ENCODE measurements at regions not wholly inside any gene's neighbourhood (a gene's known extent, or its start where the extent isn't known, plus 50 kb on each side); places are given as distances from the start of the nearest gene placed in this dataset.

DNA sequence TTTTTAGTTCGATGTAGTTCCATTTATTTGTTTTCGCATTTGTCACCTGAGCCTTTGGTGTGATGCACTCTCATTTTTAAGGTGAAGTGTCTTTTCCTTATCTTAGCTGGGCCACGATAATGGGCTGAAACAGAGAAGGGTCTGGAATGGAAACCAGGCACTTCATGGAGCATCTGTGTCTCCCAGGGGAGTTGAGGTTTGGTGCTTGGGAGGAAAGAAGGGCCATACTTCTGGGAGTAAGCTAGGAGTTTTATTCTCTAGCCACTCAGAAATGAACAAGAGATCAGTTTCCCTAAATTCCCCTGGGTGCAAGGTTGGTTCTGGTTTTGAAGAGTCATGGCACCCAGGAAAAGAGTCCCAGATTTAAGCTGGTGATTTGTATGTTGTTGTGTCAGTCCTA is 179.4 kb upstream of the CXCR4 start:
- POLR2A ChIA-PET = no interaction called here
- TF ChIP-seq TAF9B (IDR thresholded peaks at IDR 0.05; ENCODE audit: partially characterized antibody) = no peak
- TF ChIP-seq, protein P1, sequence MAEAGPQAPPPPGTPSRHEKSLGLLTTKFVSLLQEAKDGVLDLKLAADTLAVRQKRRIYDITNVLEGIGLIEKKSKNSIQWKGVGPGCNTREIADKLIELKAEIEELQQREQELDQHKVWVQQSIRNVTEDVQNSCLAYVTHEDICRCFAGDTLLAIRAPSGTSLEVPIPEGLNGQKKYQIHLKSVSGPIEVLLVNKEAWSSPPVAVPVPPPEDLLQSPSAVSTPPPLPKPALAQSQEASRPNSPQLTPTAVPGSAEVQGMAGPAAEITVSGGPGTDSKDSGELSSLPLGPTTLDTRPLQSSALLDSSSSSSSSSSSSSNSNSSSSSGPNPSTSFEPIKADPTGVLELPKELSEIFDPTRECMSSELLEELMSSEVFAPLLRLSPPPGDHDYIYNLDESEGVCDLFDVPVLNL (CRISPR knock-in tag; IDR thresholded peaks at IDR 0.05; ENCODE audit: low read depth) = no peak
- TF ChIP-seq, protein P2, sequence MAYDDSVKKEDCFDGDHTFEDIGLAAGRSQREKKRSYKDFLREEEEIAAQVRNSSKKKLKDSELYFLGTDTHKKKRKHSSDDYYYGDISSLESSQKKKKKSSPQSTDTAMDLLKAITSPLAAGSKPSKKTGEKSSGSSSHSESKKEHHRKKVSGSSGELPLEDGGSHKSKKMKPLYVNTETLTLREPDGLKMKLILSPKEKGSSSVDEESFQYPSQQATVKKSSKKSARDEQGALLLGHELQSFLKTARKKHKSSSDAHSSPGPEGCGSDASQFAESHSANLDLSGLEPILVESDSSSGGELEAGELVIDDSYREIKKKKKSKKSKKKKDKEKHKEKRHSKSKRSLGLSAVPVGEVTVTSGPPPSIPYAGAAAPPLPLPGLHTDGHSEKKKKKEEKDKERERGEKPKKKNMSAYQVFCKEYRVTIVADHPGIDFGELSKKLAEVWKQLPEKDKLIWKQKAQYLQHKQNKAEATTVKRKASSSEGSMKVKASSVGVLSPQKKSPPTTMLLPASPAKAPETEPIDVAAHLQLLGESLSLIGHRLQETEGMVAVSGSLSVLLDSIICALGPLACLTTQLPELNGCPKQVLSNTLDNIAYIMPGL (CRISPR knock-in tag; IDR thresholded peaks at IDR 0.05) = no peak
- TF ChIP-seq JUND (IDR thresholded peaks at IDR 0.05; ENCODE audit: borderline replicate concordance, low read depth, low read length) = no peak
- TF ChIP-seq JUND (tag; IDR thresholded peaks at IDR 0.05; ENCODE audit: borderline replicate concordance, low read depth, low read length) = no peak
- TF ChIP-seq, protein P3, sequence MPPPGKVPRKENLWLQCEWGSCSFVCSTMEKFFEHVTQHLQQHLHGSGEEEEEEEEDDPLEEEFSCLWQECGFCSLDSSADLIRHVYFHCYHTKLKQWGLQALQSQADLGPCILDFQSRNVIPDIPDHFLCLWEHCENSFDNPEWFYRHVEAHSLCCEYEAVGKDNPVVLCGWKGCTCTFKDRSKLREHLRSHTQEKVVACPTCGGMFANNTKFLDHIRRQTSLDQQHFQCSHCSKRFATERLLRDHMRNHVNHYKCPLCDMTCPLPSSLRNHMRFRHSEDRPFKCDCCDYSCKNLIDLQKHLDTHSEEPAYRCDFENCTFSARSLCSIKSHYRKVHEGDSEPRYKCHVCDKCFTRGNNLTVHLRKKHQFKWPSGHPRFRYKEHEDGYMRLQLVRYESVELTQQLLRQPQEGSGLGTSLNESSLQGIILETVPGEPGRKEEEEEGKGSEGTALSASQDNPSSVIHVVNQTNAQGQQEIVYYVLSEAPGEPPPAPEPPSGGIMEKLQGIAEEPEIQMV (tag; conservative IDR thresholded peaks at IDR 0.05; ENCODE audit: low read depth) = no peak
- TF ChIP-seq NR4A1 (CRISPR knock-in tag; IDR thresholded peaks at IDR 0.05) = no peak
- no peak for TF ChIP-seq NR4A1 (tag; IDR thresholded peaks at IDR 0.05)
- TF ChIP-seq, protein P4, sequence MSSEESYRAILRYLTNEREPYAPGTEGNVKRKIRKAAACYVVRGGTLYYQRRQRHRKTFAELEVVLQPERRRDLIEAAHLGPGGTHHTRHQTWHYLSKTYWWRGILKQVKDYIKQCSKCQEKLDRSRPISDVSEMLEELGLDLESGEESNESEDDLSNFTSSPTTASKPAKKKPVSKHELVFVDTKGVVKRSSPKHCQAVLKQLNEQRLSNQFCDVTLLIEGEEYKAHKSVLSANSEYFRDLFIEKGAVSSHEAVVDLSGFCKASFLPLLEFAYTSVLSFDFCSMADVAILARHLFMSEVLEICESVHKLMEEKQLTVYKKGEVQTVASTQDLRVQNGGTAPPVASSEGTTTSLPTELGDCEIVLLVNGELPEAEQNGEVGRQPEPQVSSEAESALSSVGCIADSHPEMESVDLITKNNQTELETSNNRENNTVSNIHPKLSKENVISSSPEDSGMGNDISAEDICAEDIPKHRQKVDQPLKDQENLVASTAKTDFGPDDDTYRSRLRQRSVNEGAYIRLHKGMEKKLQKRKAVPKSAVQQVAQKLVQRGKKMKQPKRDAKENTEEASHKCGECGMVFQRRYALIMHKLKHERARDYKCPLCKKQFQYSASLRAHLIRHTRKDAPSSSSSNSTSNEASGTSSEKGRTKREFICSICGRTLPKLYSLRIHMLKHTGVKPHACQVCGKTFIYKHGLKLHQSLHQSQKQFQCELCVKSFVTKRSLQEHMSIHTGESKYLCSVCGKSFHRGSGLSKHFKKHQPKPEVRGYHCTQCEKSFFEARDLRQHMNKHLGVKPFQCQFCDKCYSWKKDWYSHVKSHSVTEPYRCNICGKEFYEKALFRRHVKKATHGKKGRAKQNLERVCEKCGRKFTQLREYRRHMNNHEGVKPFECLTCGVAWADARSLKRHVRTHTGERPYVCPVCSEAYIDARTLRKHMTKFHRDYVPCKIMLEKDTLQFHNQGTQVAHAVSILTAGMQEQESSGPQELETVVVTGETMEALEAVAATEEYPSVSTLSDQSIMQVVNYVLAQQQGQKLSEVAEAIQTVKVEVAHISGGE (CRISPR knock-in tag; IDR thresholded peaks at IDR 0.05) = no peak
- no peak for TF ChIP-seq ZNF584 (CRISPR knock-in tag; IDR thresholded peaks at IDR 0.05; ENCODE audit: low read depth)
- no peak for TF ChIP-seq KLF10 (CRISPR knock-in tag; IDR thresholded peaks at IDR 0.05)
- no peak for TF ChIP-seq KHSRP (IDR thresholded peaks at IDR 0.05)
- TF ChIP-seq SIN3B (IDR thresholded peaks at IDR 0.05; ENCODE audit: low read depth) = no peak
- TF ChIP-seq MAZ (CRISPR knock-in tag; conservative IDR thresholded peaks at IDR 0.05 in 1 of 2, IDR thresholded peaks at IDR 0.05 in 1 of 2) = no peak
- no peak for TF ChIP-seq ZNF830 (CRISPR knock-in tag; IDR thresholded peaks at IDR 0.05)
- no peak for TF ChIP-seq MTA1 (IDR thresholded peaks at IDR 0.05; ENCODE audit: borderline replicate concordance)
- TF ChIP-seq MCM3 (IDR thresholded peaks at IDR 0.05) = no peak

More for the DNA sequence above, 179.4 kb upstream of the CXCR4 start:
- intact Hi-C loops (cut with micrococcal nuclease) (no loop called here), in situ Hi-C loops (cut with MboI) (no loop called here)
- Histone ChIP-seq H3K27me3 (ENCODE audit: control insufficient read depth in 2 of 2, insufficient read depth in 2 of 2, low read length in 2 of 2) (peaks cover 6% of the 10 kb centered on the region in 2 experiments; a peak in 3 of 5 replicates), H3K9ac (ENCODE audit: insufficient read depth in 1 of 2, low read depth in 2 of 2, low read length in 2 of 2) (no peak overlapping the region), H3K9me3 (replicated peaks; ENCODE audit: control insufficient read depth, insufficient read depth, low read depth, low read length) (no peaks in the 10 kb centered on the region), H2AFZ (ENCODE audit: low read depth, low read length) (no peak overlapping the region), H3K27ac (ENCODE audit: extremely low read depth, low read depth, low read length) (no peak overlapping the region), H4K20me1 (replicated peaks; ENCODE audit: control insufficient read depth, insufficient read depth, low read length) (no peaks in the 10 kb centered on the region), H3K9me1 (ENCODE audit: control insufficient read depth, insufficient read depth, low read length) (no peaks in the 10 kb centered on the region), H3K36me3 (ENCODE audit: control insufficient read depth, insufficient read depth, low read length) (no peaks in the 10 kb centered on the region), H3K4me1 (replicated peaks in 1 of 2; ENCODE audit: control insufficient read depth in 2 of 2, insufficient read depth in 2 of 2, low read length in 2 of 2) (no peaks in the 10 kb centered on the region), H3K79me2 (ENCODE audit: control insufficient read depth, insufficient read depth, low read length) (no peaks in the 10 kb centered on the region), H3K4me3 (no peak overlapping the region), H3K4me2 (ENCODE audit: insufficient read depth, low read length) (no peak overlapping the region)
- FAIRE-seq (no peak), ATAC-seq (no peak), DNase-seq (ENCODE audit: extremely low read depth in 1 of 4, low spot score in 3 of 4) (no peak)
- WGBS (ENCODE audit: insufficient coverage, low coverage, missing lambda C conversion rate) = 0% methylated on average over 3 of the region's 3 CpGs
- CTCF ChIA-PET (ENCODE audit: low intra/inter-chr PET ratio) = no interaction called here
- no TSS peak for BruUV-seq (replicated peaks)
